HEK293T (cell line): ENCODE measurements at regions not wholly inside any gene's neighbourhood (a gene's known extent, or its start where the extent isn't known, plus 50 kb on each side); places are given as distances from the start of the nearest gene placed in this dataset.
"Not testable (repeated sequence)": the region's sequence is repeated elsewhere in the genome, so short reads cannot be mapped to it uniquely, and the experiment has no call there.

ENCODE experiments used
- ELF4 ChIP-seq: fragments of 450-650 bp; IDR thresholded peaks from 2 replicates; pipeline ENCODE4 v1.6.1; 2017; ENCODE audit warnings: antibody characterized with exemption
- HDGF ChIP-seq: fragments of 450-650 bp; IDR thresholded peaks from 2 replicates; pipeline ENCODE4 v1.6.1; 2017; ENCODE audit warnings: antibody characterized with exemption, borderline replicate concordance
- SP1 ChIP-seq: fragments of 450-650 bp; IDR thresholded peaks from 2 replicates; pipeline ENCODE4 v1.6.1; 2017
- TARDBP ChIP-seq: fragments of 450-650 bp; IDR thresholded peaks from 2 replicates; pipeline ENCODE4 v1.6.1; 2016

DNA sequence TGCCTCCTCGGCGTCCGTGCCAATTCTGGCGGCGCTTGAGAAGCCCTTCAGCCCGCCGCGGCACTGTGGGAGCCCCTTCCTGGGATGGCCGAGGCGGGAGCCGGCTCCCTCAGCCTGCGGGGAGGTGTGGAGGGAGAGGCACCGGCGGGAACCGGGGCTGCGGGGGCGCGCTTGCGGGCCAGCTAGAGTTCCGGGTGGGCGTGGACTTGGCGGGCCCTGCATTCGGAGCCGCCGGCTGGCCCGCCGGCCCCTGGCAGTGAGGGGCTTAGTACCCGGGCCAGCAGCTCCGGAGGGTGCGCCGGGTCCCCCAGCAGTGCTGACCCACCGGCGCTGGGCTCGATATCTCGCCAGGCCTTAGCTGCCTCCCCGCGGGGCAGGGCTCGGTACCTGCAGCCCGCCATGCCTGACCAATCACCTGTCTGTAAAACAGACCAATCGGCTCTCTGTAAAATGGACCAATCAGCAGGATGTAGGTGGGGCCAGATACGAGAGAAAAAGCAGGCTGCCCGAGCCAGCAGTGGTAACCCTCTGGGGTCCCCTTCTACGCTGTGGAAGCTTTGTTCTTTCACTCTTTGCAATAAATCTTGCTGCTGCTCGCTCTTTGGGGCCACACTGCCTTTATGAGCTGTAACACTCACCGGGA is 76.9 kb upstream of the TCF4 start:
- TF ChIP-seq TARDBP, ELF4, SP1, HDGF: not testable (repeated sequence)
